ENCODE measurements at regions not wholly inside any gene's neighbourhood (a gene's known extent, or its start where the extent isn't known, plus 50 kb on each side); places are given as distances from the start of the nearest gene placed in this dataset.
"Not testable (repeated sequence)": the region's sequence is repeated elsewhere in the genome, so short reads cannot be mapped to it uniquely, and the experiment has no call there.

DNA sequence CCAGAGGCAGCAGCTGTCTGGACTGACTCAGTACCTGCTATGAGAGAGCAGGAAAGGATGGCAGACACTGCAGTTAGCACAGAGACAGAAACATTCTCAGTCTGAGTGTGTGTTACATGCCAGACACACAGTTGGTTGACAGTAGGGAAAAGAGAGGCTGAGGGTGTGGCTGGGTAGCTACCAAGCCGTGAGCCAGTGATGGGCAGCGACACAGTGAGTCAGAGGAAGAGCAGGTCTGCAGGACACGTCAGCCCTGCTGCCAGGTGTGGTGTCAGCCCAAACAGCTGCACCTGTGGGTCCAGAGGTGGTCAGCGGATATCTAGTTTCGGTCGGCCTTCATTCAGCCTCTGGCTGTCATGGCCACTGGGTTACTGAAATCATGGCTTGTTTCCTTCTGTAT is 124.4 kb upstream of the SPATA31A3 start:
- not testable (repeated sequence) for TF ChIP-seq POLR2AphosphoS5 (IDR thresholded peaks at IDR 0.05); SMC3 (conservative IDR thresholded peaks at IDR 0.05; ENCODE audit: poor library complexity); RAD21 (conservative IDR thresholded peaks at IDR 0.05); MXI1 (conservative IDR thresholded peaks at IDR 0.05; ENCODE audit: poor library complexity, severe bottlenecking); EZH2 (IDR thresholded peaks at IDR 0.05; ENCODE audit: borderline replicate concordance, insufficient read depth, low read length, poor library complexity, severe bottlenecking); EP300 (conservative IDR thresholded peaks at IDR 0.05; ENCODE audit: poor library complexity, severe bottlenecking); TAF1 (IDR thresholded peaks at IDR 0.05; ENCODE audit: low read depth)
- TF ChIP-seq, protein P1, sequence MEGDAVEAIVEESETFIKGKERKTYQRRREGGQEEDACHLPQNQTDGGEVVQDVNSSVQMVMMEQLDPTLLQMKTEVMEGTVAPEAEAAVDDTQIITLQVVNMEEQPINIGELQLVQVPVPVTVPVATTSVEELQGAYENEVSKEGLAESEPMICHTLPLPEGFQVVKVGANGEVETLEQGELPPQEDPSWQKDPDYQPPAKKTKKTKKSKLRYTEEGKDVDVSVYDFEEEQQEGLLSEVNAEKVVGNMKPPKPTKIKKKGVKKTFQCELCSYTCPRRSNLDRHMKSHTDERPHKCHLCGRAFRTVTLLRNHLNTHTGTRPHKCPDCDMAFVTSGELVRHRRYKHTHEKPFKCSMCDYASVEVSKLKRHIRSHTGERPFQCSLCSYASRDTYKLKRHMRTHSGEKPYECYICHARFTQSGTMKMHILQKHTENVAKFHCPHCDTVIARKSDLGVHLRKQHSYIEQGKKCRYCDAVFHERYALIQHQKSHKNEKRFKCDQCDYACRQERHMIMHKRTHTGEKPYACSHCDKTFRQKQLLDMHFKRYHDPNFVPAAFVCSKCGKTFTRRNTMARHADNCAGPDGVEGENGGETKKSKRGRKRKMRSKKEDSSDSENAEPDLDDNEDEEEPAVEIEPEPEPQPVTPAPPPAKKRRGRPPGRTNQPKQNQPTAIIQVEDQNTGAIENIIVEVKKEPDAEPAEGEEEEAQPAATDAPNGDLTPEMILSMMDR (IDR thresholded peaks at IDR 0.05; ENCODE audit: poor library complexity, severe bottlenecking) = not testable (repeated sequence)
- TF ChIP-seq, protein P2, sequence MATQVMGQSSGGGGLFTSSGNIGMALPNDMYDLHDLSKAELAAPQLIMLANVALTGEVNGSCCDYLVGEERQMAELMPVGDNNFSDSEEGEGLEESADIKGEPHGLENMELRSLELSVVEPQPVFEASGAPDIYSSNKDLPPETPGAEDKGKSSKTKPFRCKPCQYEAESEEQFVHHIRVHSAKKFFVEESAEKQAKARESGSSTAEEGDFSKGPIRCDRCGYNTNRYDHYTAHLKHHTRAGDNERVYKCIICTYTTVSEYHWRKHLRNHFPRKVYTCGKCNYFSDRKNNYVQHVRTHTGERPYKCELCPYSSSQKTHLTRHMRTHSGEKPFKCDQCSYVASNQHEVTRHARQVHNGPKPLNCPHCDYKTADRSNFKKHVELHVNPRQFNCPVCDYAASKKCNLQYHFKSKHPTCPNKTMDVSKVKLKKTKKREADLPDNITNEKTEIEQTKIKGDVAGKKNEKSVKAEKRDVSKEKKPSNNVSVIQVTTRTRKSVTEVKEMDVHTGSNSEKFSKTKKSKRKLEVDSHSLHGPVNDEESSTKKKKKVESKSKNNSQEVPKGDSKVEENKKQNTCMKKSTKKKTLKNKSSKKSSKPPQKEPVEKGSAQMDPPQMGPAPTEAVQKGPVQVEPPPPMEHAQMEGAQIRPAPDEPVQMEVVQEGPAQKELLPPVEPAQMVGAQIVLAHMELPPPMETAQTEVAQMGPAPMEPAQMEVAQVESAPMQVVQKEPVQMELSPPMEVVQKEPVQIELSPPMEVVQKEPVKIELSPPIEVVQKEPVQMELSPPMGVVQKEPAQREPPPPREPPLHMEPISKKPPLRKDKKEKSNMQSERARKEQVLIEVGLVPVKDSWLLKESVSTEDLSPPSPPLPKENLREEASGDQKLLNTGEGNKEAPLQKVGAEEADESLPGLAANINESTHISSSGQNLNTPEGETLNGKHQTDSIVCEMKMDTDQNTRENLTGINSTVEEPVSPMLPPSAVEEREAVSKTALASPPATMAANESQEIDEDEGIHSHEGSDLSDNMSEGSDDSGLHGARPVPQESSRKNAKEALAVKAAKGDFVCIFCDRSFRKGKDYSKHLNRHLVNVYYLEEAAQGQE (IDR thresholded peaks at IDR 0.05; ENCODE audit: borderline replicate concordance) = not testable (repeated sequence)
